ENCODE measurements at regions not wholly inside any gene's neighbourhood (a gene's known extent, or its start where the extent isn't known, plus 50 kb on each side); places are given as distances from the start of the nearest gene placed in this dataset.

- in situ Hi-C loops (cut with HindIII; ENCODE audit: extremely low pct_ligation_motif_present, low pct_unique_long_range_greater_than_20kb) (no loop called here), intact Hi-C loops (cut with micrococcal nuclease; ENCODE audit: unreplicated experiment) (no loop called here)
- H3K79me2 ChIP-seq (ENCODE audit: insufficient read depth, low read length) = no peaks in the 10 kb centered on the region
- 12% methylated on average over 2 of the region's 2 CpGs for WGBS (ENCODE audit: low lambda C conversion rate)
- no peaks in the 10 kb centered on the region for H3K36me3 ChIP-seq (replicated peaks in 1 of 2; ENCODE audit: control insufficient read depth in 1 of 2, insufficient read depth in 2 of 2, low read length in 2 of 2)
- ATAC-seq (no peak), FAIRE-seq (no peak), DNase-seq (ENCODE audit: low spot score) (no peak)
- H3K27ac ChIP-seq (ENCODE audit: extremely low read length, insufficient read depth, low read length) = no peak overlapping the region
- H4K20me1 ChIP-seq (ENCODE audit: insufficient read depth, low read length) = no peaks in the 10 kb centered on the region
- peaks cover 95% of the 10 kb centered on the region for H3K9me3 ChIP-seq (ENCODE audit: low read length)
- H3K4me2 ChIP-seq (ENCODE audit: low read depth, low read length) = no peak overlapping the region
- H3K27me3 ChIP-seq (ENCODE audit: control insufficient read depth in 1 of 2, insufficient read depth in 2 of 2, low read length in 2 of 2) = no peaks in the 10 kb centered on the region
- POLR2A ChIA-PET = no interaction called here
- no peak overlapping the region for H3K4me3 ChIP-seq (replicated peaks in 1 of 3; ENCODE audit: insufficient read depth in 1 of 3, low read depth in 2 of 3, low read length in 3 of 3)
- TF ChIP-seq RFX5 (IDR thresholded peaks at IDR 0.05; ENCODE audit: low read depth, low read length) (no peak), CCAR2 (optimal IDR thresholded peaks at IDR 0.05; ENCODE audit: low read depth, low read length) (no peak), TRIM22 (IDR thresholded peaks at IDR 0.05) (no peak), NPAS2 (CRISPR knock-in tag; IDR thresholded peaks at IDR 0.05; ENCODE audit: borderline replicate concordance) (no peak), MED1 (CRISPR knock-in tag; IDR thresholded peaks at IDR 0.05) (no peak), ZBTB40 (IDR thresholded peaks at IDR 0.05) (no peak), ZBTB40 (CRISPR knock-in tag; IDR thresholded peaks at IDR 0.05) (no peak), MIER2 (CRISPR knock-in tag; IDR thresholded peaks at IDR 0.05) (no peak), TCF7 (IDR thresholded peaks at IDR 0.05; ENCODE audit: low read depth) (no peak), SNRNP70 (IDR thresholded peaks at IDR 0.05; ENCODE audit: low read depth, low read length) (no peak), MYNN (CRISPR knock-in tag; IDR thresholded peaks at IDR 0.05; ENCODE audit: low read depth) (no peak), U2AF1 (optimal IDR thresholded peaks at IDR 0.05; ENCODE audit: low read depth, low read length) (no peak), ZFP90 (CRISPR knock-in tag; IDR thresholded peaks at IDR 0.05; ENCODE audit: borderline replicate concordance) (no peak), NR2F1 (CRISPR knock-in tag; IDR thresholded peaks at IDR 0.05) (no peak)
- TF ChIP-seq, protein P1, sequence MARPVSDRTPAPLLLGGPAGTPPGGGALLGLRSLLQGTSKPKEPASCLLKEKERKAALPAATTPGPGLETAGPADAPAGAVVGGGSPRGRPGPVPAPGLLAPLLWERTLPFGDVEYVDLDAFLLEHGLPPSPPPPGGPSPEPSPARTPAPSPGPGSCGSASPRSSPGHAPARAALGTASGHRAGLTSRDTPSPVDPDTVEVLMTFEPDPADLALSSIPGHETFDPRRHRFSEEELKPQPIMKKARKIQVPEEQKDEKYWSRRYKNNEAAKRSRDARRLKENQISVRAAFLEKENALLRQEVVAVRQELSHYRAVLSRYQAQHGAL (CRISPR knock-in tag; IDR thresholded peaks at IDR 0.05; ENCODE audit: not compliant biosample characterization) = no peak
- CTCF ChIA-PET (ENCODE audit: low intra/inter-chr PET ratio, low total read pairs) = no interaction called here
- H3K4me1 ChIP-seq (ENCODE audit: insufficient read depth, low read length) = no peaks in the 10 kb centered on the region
- H3K9ac ChIP-seq (ENCODE audit: insufficient read depth, low read depth, low read length) = no peak overlapping the region
- BruUV-seq (replicated peaks) = no TSS peak
- no peak overlapping the region for H2AFZ ChIP-seq (ENCODE audit: low read length)
Measured at GRCh38 chr6:164807125-164807524, 502.3 kb downstream of the C6orf118 start.

Measured in HepG2 (cell line).